Heart left ventricle (tissue), 16 donors: ENCODE measurements at regions not wholly inside any gene's neighbourhood (a gene's known extent, or its start where the extent isn't known, plus 50 kb on each side); places are given as distances from the start of the nearest gene placed in this dataset.

ENCODE experiments used
- ATAC-seq, 4 donors: fragments of 200-7000 bp; cut with Tn5 transposase; one replicate each; pipeline ENCODE4 v1.9.1; 2020 to 2022; ENCODE audit warnings: moderate library complexity in 4 of 4, mild to moderate bottlenecking in 3 of 4, moderate number of reproducible peaks in 1 of 4
- DNase-seq, 5 donors: peaks; one replicate each; pipeline ENCODE4 v3.0.0-alpha.2; 2020
- H3K27ac ChIP-seq, 12 donors: fragments of 200-600 bp; sonication (generic) in 4 of 12; one replicate each; pipeline versions ENCODE4 v1.5.0 to v1.8.0; 2016 to 2022; ENCODE audit warnings: mild to moderate bottlenecking in 2 of 12
- H3K27me3 ChIP-seq, 9 donors: fragments of 200-600 bp; sonication (generic) in 2 of 9; one replicate each; pipeline versions ENCODE4 v1.5.1 to v1.8.0; 2016 to 2022; ENCODE audit warnings: mild to moderate bottlenecking in 3 of 9
- H3K36me3 ChIP-seq, 9 donors: fragments of 200-600 bp; sonication (generic) in 2 of 9; one replicate each; pipeline versions ENCODE4 v1.5.0 to v1.8.0; 2018 to 2022; ENCODE audit warnings: mild to moderate bottlenecking in 2 of 9
- H3K4me1 ChIP-seq, 12 donors: fragments of 200-600 bp; sonication (generic) in 4 of 12; one replicate each; pipeline versions ENCODE4 v1.5.0 to v1.8.0; 2016 to 2022; ENCODE audit warnings: mild to moderate bottlenecking in 3 of 12
- H3K4me3 ChIP-seq, 12 donors: fragments of 200-600 bp; sonication (generic) in 4 of 12; one replicate each; pipeline versions ENCODE4 v1.5.0 to v1.8.0; 2017 to 2022; ENCODE audit warnings: mild to moderate bottlenecking in 9 of 12, moderate library complexity in 4 of 12
- H3K9me3 ChIP-seq, 12 donors: fragments of 200-600 bp; sonication (generic) in 4 of 12; one replicate each; pipeline versions ENCODE4 v1.5.0 to v1.8.0; 2016 to 2022; ENCODE audit warnings: mild to moderate bottlenecking in 1 of 12
- CTCF ChIP-seq, 12 donors: fragments of 200-600 bp; sonication (generic) in 4 of 12; IDR thresholded peaks; one replicate each; pipeline versions ENCODE4 v1.5.0 to v1.8.0; 2018 to 2022; ENCODE audit warnings: antibody characterized with exemption in 12 of 12, mild to moderate bottlenecking in 5 of 12
- POLR2A ChIP-seq, 2 donors: fragments of 450-650 bp; IDR thresholded peaks; one replicate each; pipeline ENCODE4 v1.6.1; 2017; ENCODE audit warnings: antibody characterized with exemption in 2 of 2, mild to moderate bottlenecking in 2 of 2, moderate library complexity in 2 of 2
- WGBS, 4 donors: extraction: QIAGEN DNeasy Blood & Tissue Kit in 2 of 4; methylation state at CpG; one replicate each; pipeline versions ENCODE4 v1.1.5 to v1.1.7; 2013 to 2018; 5-methylcytosine and 5-hydroxymethylcytosine counted together
- intact Hi-C, 10 donors: fragments of 100-400 bp; cut with DNase I; formaldehyde crosslinking; loops; one replicate each; pipeline versions ENCODE4 v1.11.1 to v1.14.2; 2022
- donor health status: ischemic (EF 13 %, LVEDD 7.1; RV severe dilation, severe dysfunction).
- donor health status: healthy with polysubstance abuse.
- donor health status: DM: no; HTN: yes; CAD: no.
- donor health status: DM: no; HTN: no; CAD: no.
- donor health status: ischemic (EF 25% LVEDD 6.9; RV normal size, moderate dysfunction).
- donor health status: ischemic (EF 25% LVEDD 5.7; RV mildly dilated, moderate dysfunction).
- donor health status: healthy.
- donor health status: DM: yes; HTN: yes; CAD: no.
- donor health status: ischemic (EF 35%, LVEDD 5.7; RV mildly dilated, moderate dysfunction).
- donor health status: nonischemic (EF 11% LVEDD 7.7; RV severe dilation, severe dysfunction).
- donor health status: DM: yes; HTN: yes; CAD: no.
- donor health status: PGD.
- donor health status: ischemic (EF 29% LVEDD 5.4; RV normal size, mild dysfunction).
- donor health status: nonischemic (EF 23%, LVEDD 6.1; RV moderate dilation, normal function).

DNA sequence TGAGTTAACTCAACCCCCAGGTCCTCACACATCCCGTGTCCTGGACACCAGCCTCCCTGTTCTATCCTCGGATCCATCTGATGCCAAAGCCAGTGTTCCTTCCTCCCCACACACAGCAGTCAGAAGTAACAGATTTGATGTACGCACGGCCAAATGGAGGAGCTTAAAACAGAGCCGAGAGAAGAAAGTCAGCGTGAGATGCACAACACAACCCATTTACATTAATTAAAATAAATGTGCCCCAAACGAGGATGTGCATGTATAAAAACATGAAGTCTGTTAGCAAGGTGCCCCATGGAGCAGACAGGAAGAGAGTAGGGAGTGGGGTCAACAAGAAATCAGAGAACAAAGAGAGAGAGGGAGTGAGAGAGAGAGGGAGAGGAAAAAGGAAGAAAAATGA, 191.2 kb downstream of the HAUS1 start:
- H3K9me3 ChIP-seq, result no peaks in the 10 kb centered on the region
- no peaks in the 10 kb centered on the region for H3K27me3 ChIP-seq
- peaks cover 0 to 9% (median 0%) of the 10 kb centered on the region in 12 donors for H3K4me1 ChIP-seq
- intact Hi-C loops, result no loop called here
- DNase-seq (no peak), ATAC-seq (no peak)
- 77 to 84% (median 80%) methylated on average over 7 of the region's 7 CpGs for WGBS, 4 donors
- H3K36me3 ChIP-seq, result no peaks in the 10 kb centered on the region
- TF ChIP-seq POLR2A (IDR thresholded peaks at IDR 0.05) (no peak), CTCF (IDR thresholded peaks at IDR 0.05) (no peak)
- H3K4me3 ChIP-seq, result no peak overlapping the region
- no peak overlapping the region for H3K27ac ChIP-seq

- intact Hi-C loops, result no loop called here
- 79 to 91% (median 89%) methylated on average over 2 to 4 of the region's 4 CpGs for WGBS, 4 donors
- H3K4me3 ChIP-seq, result no peak overlapping the region
- H3K4me1 ChIP-seq, result peaks cover 0 to 9% (median 0%) of the 10 kb centered on the region in 12 donors
- no peaks in the 10 kb centered on the region for H3K36me3 ChIP-seq
- H3K27me3 ChIP-seq, result no peaks in the 10 kb centered on the region
- H3K9me3 ChIP-seq, result no peaks in the 10 kb centered on the region
- ATAC-seq (no peak), DNase-seq (no peak)
- TF ChIP-seq POLR2A (IDR thresholded peaks at IDR 0.05) (no peak), CTCF (IDR thresholded peaks at IDR 0.05) (no peak)
- H3K27ac ChIP-seq, result no peak overlapping the region
These were observed 192.5 kb downstream of the HAUS1 start for GRCh38 chr18:46296656-46297055.

GRCh38 chr18:46297124-46297523, 192.9 kb downstream of the HAUS1 start:
- Histone ChIP-seq H3K4me3 (no peak overlapping the region), H3K9me3 (no peaks in the 10 kb centered on the region), H3K27me3 (no peaks in the 10 kb centered on the region), H3K27ac (no peak overlapping the region), H3K36me3 (no peaks in the 10 kb centered on the region), H3K4me1 (peaks cover 0 to 9% (median 0%) of the 10 kb centered on the region in 12 donors)
- ATAC-seq, result no peak
- intact Hi-C loops, result no loop called here
- TF ChIP-seq CTCF (IDR thresholded peaks at IDR 0.05), result no peak
- TF ChIP-seq POLR2A (IDR thresholded peaks at IDR 0.05), result no peak
- WGBS, 4 donors, result 47 to 78% (median 61%) methylated on average over 1 of the region's 1 CpG
- DNase-seq, result no peak

GRCh38 chr18:46297621-46298020, 193.4 kb downstream of the HAUS1 start:
- TF ChIP-seq CTCF (IDR thresholded peaks at IDR 0.05) (no peak), POLR2A (IDR thresholded peaks at IDR 0.05) (no peak)
- Histone ChIP-seq H3K27ac (no peak overlapping the region), H3K4me1 (peaks cover 0 to 9% (median 0%) of the 10 kb centered on the region in 12 donors), H3K4me3 (no peak overlapping the region), H3K36me3 (no peaks in the 10 kb centered on the region), H3K9me3 (no peaks in the 10 kb centered on the region), H3K27me3 (no peaks in the 10 kb centered on the region)
- 87 to 97% (median 92%) methylated on average over 3 of the region's 3 CpGs for WGBS, 4 donors
- no peak for ATAC-seq
- no peak for DNase-seq
- intact Hi-C loops, result no loop called here
